ENCODE measurements at regions not wholly inside any gene's neighbourhood (a gene's known extent, or its start where the extent isn't known, plus 50 kb on each side); places are given as distances from the start of the nearest gene placed in this dataset.

DNA sequence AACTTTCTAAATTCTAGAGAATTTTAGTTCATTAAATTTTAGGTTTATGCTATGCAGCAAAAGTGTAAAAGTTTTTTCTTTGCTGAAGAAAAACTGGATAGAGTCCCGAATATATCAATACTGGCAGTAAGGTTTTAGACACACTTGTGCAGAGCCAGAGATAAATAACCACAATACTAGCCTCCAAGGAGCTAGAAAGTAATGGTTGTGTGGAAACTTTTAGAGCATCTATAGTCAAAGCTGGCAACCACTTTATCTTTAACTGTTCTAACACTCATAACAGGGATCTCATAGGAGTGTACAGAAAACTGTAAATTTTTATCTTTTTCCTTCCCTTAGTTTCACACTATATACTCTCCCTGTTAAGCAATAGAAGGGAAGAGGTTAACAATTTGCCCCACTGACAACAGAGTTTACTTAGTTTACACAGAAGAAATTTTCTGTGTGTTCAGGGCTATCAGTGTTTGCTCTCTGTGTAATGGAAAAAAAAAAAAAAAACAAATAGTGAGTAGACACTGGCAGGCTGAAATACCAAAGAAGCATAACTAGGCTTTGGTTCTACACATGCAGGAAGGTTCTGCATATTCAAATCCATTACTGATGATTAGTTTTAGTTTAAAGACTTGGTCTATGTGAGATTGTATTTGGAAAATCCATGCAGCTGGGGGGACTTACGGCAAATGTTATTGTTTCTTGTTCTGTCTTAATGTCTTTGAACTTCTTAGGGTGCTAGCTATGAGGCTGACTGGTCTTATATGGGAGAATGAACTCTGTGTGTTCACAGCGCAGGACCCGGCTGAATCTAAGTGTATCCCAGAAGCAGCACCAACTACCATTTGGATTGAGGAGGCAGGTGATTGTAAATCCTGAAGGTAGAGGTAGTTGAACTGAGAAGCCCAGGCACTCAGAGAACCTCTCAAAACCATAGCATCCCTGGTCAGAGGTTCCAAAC, 187.6 kb downstream of the PCSK1 start:
- TF ChIP-seq ZFP36 (IDR thresholded peaks at IDR 0.05; ENCODE audit: borderline replicate concordance, partially characterized antibody) (no peak), POLR2A (IDR thresholded peaks at IDR 0.05; ENCODE audit: low read length) (no peak), RAD21 (conservative IDR thresholded peaks at IDR 0.05 in 1 of 2, IDR thresholded peaks at IDR 0.05 in 1 of 2) (no peak), ESRRA (IDR thresholded peaks at IDR 0.05; ENCODE audit: borderline replicate concordance, low read length) (no peak), MAZ (IDR thresholded peaks at IDR 0.05; ENCODE audit: borderline replicate concordance, low read depth, low read length) (no peak)
- TF ChIP-seq, protein P1, sequence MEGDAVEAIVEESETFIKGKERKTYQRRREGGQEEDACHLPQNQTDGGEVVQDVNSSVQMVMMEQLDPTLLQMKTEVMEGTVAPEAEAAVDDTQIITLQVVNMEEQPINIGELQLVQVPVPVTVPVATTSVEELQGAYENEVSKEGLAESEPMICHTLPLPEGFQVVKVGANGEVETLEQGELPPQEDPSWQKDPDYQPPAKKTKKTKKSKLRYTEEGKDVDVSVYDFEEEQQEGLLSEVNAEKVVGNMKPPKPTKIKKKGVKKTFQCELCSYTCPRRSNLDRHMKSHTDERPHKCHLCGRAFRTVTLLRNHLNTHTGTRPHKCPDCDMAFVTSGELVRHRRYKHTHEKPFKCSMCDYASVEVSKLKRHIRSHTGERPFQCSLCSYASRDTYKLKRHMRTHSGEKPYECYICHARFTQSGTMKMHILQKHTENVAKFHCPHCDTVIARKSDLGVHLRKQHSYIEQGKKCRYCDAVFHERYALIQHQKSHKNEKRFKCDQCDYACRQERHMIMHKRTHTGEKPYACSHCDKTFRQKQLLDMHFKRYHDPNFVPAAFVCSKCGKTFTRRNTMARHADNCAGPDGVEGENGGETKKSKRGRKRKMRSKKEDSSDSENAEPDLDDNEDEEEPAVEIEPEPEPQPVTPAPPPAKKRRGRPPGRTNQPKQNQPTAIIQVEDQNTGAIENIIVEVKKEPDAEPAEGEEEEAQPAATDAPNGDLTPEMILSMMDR (IDR thresholded peaks at IDR 0.05) = no peak
- TF ChIP-seq, protein P2, sequence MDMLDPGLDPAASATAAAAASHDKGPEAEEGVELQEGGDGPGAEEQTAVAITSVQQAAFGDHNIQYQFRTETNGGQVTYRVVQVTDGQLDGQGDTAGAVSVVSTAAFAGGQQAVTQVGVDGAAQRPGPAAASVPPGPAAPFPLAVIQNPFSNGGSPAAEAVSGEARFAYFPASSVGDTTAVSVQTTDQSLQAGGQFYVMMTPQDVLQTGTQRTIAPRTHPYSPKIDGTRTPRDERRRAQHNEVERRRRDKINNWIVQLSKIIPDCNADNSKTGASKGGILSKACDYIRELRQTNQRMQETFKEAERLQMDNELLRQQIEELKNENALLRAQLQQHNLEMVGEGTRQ (IDR thresholded peaks at IDR 0.05) = no peak

All from A549 (cell line).